ENCODE measurements at regions not wholly inside any gene's neighbourhood (a gene's known extent, or its start where the extent isn't known, plus 50 kb on each side); places are given as distances from the start of the nearest gene placed in this dataset.

GRCh38 chr14:101333335-101334280 lies 227.7 kb upstream of the DIO3 start:
- Histone ChIP-seq H3K9me3 (replicated peaks; ENCODE audit: control insufficient read depth, low read depth, low read length) (no peaks in the 10 kb centered on the region), H3K36me3 (ENCODE audit: control insufficient read depth, insufficient read depth, low read length) (no peaks in the 10 kb centered on the region), H3K4me3 (ENCODE audit: low read length) (no peak overlapping the region), H3K27ac (ENCODE audit: low read length) (no peak overlapping the region), H3K27me3 (ENCODE audit: control insufficient read depth, insufficient read depth, low read length) (peaks cover 14% of the 10 kb centered on the region), H3K4me1 (ENCODE audit: control insufficient read depth, insufficient read depth, low read length) (no peaks in the 10 kb centered on the region)
- DNase-seq: no peak
- 78% methylated on average over 11 of the region's 20 CpGs for WGBS (ENCODE audit: insufficient coverage)

- Histone ChIP-seq H3K27me3 (ENCODE audit: control insufficient read depth, insufficient read depth, low read length) (peaks cover 15% of the 10 kb centered on the region), H3K4me3 (ENCODE audit: low read length) (no peak overlapping the region), H3K27ac (ENCODE audit: low read length) (no peak overlapping the region), H3K36me3 (ENCODE audit: control insufficient read depth, insufficient read depth, low read length) (no peaks in the 10 kb centered on the region), H3K4me1 (ENCODE audit: control insufficient read depth, insufficient read depth, low read length) (no peaks in the 10 kb centered on the region), H3K9me3 (replicated peaks; ENCODE audit: control insufficient read depth, low read depth, low read length) (no peaks in the 10 kb centered on the region)
- 81% methylated on average over 5 of the region's 9 CpGs for WGBS (ENCODE audit: insufficient coverage)
- no peak for DNase-seq
These were observed 226.6 kb upstream of the DIO3 start for GRCh38 chr14:101334656-101335055.

DNA sequence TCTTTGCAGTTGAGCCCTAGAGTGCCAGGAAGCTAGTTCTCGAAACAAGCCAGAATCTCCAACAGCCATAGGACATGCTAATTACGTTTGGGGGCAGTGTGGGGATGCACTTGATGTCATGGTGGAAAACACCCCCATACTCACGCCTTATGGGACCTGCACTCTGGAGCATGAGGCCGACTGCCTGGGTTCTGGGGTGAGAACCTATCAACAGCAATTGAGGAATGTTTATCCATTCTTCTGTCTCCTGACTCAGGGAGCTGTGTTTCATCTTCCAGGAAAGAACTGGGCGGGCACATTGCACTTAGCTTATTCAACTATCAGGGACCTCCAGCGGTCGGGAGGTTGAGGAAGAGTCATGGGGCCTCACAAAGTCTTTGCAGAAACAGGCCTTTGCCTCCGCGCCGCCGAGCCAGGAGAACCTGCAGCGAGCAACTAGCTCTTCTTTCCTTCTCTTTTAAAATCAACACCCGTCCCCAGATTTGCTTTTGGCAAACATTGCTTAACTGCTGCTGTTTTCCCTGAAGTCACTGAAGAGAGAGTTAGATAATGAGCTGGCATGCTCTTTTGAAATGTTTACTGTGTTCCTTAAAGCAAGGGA lies 226.1 kb upstream of the DIO3 start:
- Histone ChIP-seq H3K36me3 (ENCODE audit: control insufficient read depth, insufficient read depth, low read length) (no peaks in the 10 kb centered on the region), H3K27ac (ENCODE audit: low read length) (no peak overlapping the region), H3K4me1 (ENCODE audit: control insufficient read depth, insufficient read depth, low read length) (no peaks in the 10 kb centered on the region), H3K27me3 (ENCODE audit: control insufficient read depth, insufficient read depth, low read length) (peaks cover 15% of the 10 kb centered on the region), H3K4me3 (ENCODE audit: low read length) (no peak overlapping the region), H3K9me3 (replicated peaks; ENCODE audit: control insufficient read depth, low read depth, low read length) (no peaks in the 10 kb centered on the region)
- DNase-seq: no peak
- 69% methylated on average over 6 of the region's 13 CpGs for WGBS (ENCODE audit: insufficient coverage)

DNA sequence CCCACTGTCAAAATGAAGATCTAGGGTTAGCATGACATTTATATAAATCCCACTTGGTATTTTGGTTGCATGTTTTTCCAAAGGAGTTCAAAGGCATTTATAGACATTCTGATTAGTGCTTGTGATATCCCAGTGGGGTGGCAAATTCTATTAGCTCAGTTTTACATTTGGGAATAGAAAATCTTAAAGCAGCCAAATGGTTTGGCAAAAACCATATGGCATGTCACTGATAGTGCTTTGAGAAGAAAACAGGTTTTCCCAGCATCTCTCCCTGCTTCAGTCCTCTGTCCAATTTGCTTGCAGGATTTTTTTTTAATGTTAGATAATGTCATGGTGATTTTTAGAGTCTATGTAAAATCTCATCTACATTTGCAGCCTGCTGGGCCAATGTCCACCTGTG lies 225.1 kb upstream of the DIO3 start:
- Histone ChIP-seq H3K4me3 (ENCODE audit: low read length) (no peak overlapping the region), H3K4me1 (ENCODE audit: control insufficient read depth, insufficient read depth, low read length) (no peaks in the 10 kb centered on the region), H3K36me3 (ENCODE audit: control insufficient read depth, insufficient read depth, low read length) (no peaks in the 10 kb centered on the region), H3K9me3 (replicated peaks; ENCODE audit: control insufficient read depth, low read depth, low read length) (no peaks in the 10 kb centered on the region), H3K27me3 (ENCODE audit: control insufficient read depth, insufficient read depth, low read length) (peaks cover 19% of the 10 kb centered on the region), H3K27ac (ENCODE audit: low read length) (no peak overlapping the region)
- no peak for DNase-seq

DNA sequence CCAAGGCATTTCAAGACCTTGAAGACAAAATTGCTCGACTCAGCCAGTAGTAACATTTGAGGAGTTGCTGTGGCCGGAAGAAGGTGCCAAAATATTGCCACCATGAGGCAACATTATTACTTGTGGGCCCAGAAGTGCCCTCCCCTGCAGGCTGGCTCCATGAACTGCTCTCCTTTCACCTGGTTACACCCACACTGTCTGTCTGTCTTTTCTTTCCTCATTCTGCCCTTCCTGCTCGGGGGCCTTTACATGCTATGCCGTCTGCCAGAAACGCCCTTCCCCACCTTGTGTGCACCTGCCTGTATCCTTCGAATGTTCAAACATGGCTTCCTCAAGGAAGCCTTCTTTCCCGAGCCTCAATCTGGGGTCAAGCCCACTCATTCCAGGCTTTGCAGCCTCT lies 224.2 kb upstream of the DIO3 start:
- Histone ChIP-seq H3K27me3 (ENCODE audit: control insufficient read depth, insufficient read depth, low read length) (peaks cover 17% of the 10 kb centered on the region), H3K4me3 (ENCODE audit: low read length) (no peak overlapping the region), H3K4me1 (ENCODE audit: control insufficient read depth, insufficient read depth, low read length) (no peaks in the 10 kb centered on the region), H3K27ac (ENCODE audit: low read length) (no peak overlapping the region), H3K9me3 (replicated peaks; ENCODE audit: control insufficient read depth, low read depth, low read length) (no peaks in the 10 kb centered on the region), H3K36me3 (ENCODE audit: control insufficient read depth, insufficient read depth, low read length) (no peaks in the 10 kb centered on the region)
- 86% methylated on average over 6 of the region's 7 CpGs for WGBS (ENCODE audit: insufficient coverage)
- no peak for DNase-seq

DNA sequence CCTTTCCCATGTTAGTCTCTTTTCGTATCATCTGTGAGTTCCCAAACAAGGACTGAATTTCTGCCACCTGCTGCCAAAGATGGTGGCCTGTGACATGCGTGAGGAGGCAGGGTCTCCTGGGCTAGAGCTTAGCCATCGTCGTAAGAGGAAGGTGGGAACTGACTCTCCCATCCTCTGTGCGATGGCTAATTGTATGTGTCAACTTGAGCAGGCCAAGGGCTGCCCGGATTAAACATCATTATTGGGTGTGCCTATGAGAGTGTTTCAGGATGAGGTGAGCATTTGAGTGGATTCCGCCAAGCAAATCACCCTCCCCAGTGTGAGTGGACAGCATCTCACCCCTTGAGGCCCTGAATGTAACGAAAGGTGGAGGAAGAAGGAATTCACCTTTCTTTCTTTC lies 220.7 kb upstream of the DIO3 start:
- no peak for DNase-seq
- Histone ChIP-seq H3K4me1 (ENCODE audit: control insufficient read depth, insufficient read depth, low read length) (no peaks in the 10 kb centered on the region), H3K9me3 (replicated peaks; ENCODE audit: control insufficient read depth, low read depth, low read length) (no peaks in the 10 kb centered on the region), H3K36me3 (ENCODE audit: control insufficient read depth, insufficient read depth, low read length) (no peaks in the 10 kb centered on the region), H3K27ac (ENCODE audit: low read length) (no peak overlapping the region), H3K27me3 (ENCODE audit: control insufficient read depth, insufficient read depth, low read length) (peaks cover 16% of the 10 kb centered on the region), H3K4me3 (ENCODE audit: low read length) (no peak overlapping the region)
- WGBS (ENCODE audit: insufficient coverage): 88% methylated on average over 5 of the region's 8 CpGs

- Histone ChIP-seq H3K4me1 (ENCODE audit: control insufficient read depth, insufficient read depth, low read length) (no peaks in the 10 kb centered on the region), H3K27me3 (ENCODE audit: control insufficient read depth, insufficient read depth, low read length) (peaks cover 2% of the 10 kb centered on the region), H3K9me3 (replicated peaks; ENCODE audit: control insufficient read depth, low read depth, low read length) (peaks cover 11% of the 10 kb centered on the region), H3K4me3 (ENCODE audit: low read length) (no peak overlapping the region), H3K36me3 (ENCODE audit: control insufficient read depth, insufficient read depth, low read length) (no peaks in the 10 kb centered on the region), H3K27ac (ENCODE audit: low read length) (no peak overlapping the region)
- 81% methylated on average over 4 of the region's 8 CpGs for WGBS (ENCODE audit: insufficient coverage)
- no peak for DNase-seq
These were observed 213.2 kb upstream of the DIO3 start for GRCh38 chr14:101347893-101348777.

- H3K9me3 ChIP-seq (replicated peaks; ENCODE audit: control insufficient read depth, low read depth, low read length): peaks cover 11% of the 10 kb centered on the region
- WGBS (ENCODE audit: insufficient coverage): 95% methylated on average over 3 of the region's 3 CpGs
These were observed 212.2 kb upstream of the DIO3 start for GRCh38 chr14:101349108-101349507.

DNA sequence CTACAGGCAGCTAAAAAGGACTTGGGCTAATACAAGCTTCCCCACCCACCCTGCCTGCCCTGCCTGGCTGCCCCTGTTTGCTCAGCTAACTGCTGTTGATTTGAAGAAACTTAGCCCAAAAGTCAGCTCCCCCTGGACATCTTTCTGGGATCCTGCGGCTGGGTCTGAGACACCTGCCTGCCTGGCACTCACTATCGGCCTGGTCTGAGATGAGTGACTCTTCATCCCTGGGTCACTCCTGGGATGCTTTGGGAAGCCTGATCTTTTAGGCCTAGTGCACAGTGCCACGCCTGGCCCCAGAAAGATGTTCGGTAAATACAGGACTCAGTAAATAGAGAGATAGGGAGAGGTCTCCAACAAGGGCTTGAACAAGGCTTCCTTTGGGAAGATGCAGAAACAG lies 211.3 kb upstream of the DIO3 start:
- H3K4me3 ChIP-seq (ENCODE audit: low read length): no peak overlapping the region
- H3K4me1 ChIP-seq (ENCODE audit: control insufficient read depth, insufficient read depth, low read length): no peaks in the 10 kb centered on the region
- WGBS (ENCODE audit: insufficient coverage): 76% methylated on average over 4 of the region's 4 CpGs
- no peak for DNase-seq
- no peaks in the 10 kb centered on the region for H3K36me3 ChIP-seq (ENCODE audit: control insufficient read depth, insufficient read depth, low read length)
- peaks cover 2% of the 10 kb centered on the region for H3K27me3 ChIP-seq (ENCODE audit: control insufficient read depth, insufficient read depth, low read length)
- H3K9me3 ChIP-seq (replicated peaks; ENCODE audit: control insufficient read depth, low read depth, low read length): peaks cover 14% of the 10 kb centered on the region
- no peak overlapping the region for H3K27ac ChIP-seq (ENCODE audit: low read length)

More at GRCh38 chr14:101349108-101349507, 212.2 kb upstream of the DIO3 start:
- DNase-seq: no peak
- H3K27me3 ChIP-seq (ENCODE audit: control insufficient read depth, insufficient read depth, low read length): peaks cover 2% of the 10 kb centered on the region
- no peaks in the 10 kb centered on the region for H3K4me1 ChIP-seq (ENCODE audit: control insufficient read depth, insufficient read depth, low read length)
- no peak overlapping the region for H3K4me3 ChIP-seq (ENCODE audit: low read length)
- no peak overlapping the region for H3K27ac ChIP-seq (ENCODE audit: low read length)
- H3K36me3 ChIP-seq (ENCODE audit: control insufficient read depth, insufficient read depth, low read length): no peaks in the 10 kb centered on the region

DNA sequence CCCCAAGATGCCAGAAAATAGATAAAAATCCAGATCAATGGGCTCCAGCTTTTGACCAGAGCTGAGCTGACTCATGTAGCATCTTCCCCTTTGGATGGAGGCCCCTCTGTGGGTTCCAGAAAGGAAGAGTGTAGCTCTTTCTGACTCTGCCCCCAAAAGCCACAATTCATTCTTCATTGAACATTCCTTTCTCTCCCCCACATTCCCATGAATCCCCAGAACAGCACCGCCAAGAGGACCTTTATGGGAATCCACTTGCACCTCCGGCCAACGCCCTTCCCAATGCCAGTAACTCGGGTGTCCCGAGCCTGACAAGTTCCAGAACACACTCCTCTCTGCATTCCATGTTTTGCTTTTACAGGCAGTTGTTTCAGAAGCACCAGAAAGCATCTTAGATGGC lies 210.6 kb upstream of the DIO3 start:
- Histone ChIP-seq H3K9me3 (replicated peaks; ENCODE audit: control insufficient read depth, low read depth, low read length) (peaks cover 14% of the 10 kb centered on the region), H3K27ac (ENCODE audit: low read length) (no peak overlapping the region)
- 80% methylated on average over 4 of the region's 5 CpGs for WGBS (ENCODE audit: insufficient coverage)

More for the DNA sequence above, 210.6 kb upstream of the DIO3 start:
- no peak for DNase-seq
- H3K4me1 ChIP-seq (ENCODE audit: control insufficient read depth, insufficient read depth, low read length): no peaks in the 10 kb centered on the region
- H3K27me3 ChIP-seq (ENCODE audit: control insufficient read depth, insufficient read depth, low read length): peaks cover 2% of the 10 kb centered on the region
- no peaks in the 10 kb centered on the region for H3K36me3 ChIP-seq (ENCODE audit: control insufficient read depth, insufficient read depth, low read length)
- no peak overlapping the region for H3K4me3 ChIP-seq (ENCODE audit: low read length)

Measured in muscle of leg (tissue), 3 donors.